ENCODE measurements at regions not wholly inside any gene's neighbourhood (a gene's known extent, or its start where the extent isn't known, plus 50 kb on each side); places are given as distances from the start of the nearest gene placed in this dataset.

DNA sequence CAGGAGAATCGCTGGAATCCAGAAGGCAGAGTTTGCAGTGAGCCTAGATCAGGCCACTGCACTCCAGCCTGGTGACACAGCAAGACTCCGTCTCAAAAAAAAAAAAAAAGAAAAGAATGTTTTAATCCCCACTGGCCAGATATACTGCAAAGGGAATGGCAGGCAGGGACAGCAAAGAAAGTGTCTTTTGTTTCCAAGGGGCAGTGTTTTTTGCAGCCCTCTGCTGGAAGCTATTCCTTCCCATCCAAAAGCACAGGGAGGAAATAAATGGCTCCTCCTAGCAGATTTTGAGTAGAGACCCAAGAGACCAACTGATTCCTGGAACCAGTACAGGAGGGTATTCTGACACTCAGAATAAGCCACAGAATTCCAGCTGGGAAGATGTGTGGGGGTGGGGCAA is 112.5 kb upstream of the STMND1 start:
- DNase-seq (ENCODE audit: insufficient read length) (no peak), FAIRE-seq (no peak)
- TF ChIP-seq TAF1 (IDR thresholded peaks at IDR 0.05; ENCODE audit: borderline replicate concordance, low read depth, low read length), result no peak
- TF ChIP-seq POLR2A (IDR thresholded peaks at IDR 0.05; ENCODE audit: low read depth, low read length), result no peak
- no peak for TF ChIP-seq POLR2AphosphoS5 (IDR thresholded peaks at IDR 0.05; ENCODE audit: low read depth, low read length)

DNA sequence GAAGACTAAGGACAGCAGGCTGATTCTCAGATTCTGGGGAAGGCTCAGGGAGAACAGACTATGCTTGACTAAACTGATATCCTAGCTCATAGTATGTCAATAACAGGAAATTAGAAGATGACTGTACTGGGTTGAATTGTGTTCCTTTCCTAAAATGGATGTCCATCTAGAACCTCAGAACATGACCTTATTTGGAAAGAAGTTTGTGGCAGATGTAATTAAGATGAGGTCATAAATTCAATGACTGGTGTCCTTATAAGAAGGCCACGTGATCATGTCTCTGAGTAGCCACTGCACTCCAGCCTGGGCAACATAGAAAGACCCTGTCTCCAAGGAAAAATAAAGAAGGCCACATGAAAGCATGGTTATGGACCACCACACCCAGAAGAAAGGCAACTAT is 113.9 kb upstream of the STMND1 start:
- DNase-seq (ENCODE audit: insufficient read length) (no peak), FAIRE-seq (no peak)

DNA sequence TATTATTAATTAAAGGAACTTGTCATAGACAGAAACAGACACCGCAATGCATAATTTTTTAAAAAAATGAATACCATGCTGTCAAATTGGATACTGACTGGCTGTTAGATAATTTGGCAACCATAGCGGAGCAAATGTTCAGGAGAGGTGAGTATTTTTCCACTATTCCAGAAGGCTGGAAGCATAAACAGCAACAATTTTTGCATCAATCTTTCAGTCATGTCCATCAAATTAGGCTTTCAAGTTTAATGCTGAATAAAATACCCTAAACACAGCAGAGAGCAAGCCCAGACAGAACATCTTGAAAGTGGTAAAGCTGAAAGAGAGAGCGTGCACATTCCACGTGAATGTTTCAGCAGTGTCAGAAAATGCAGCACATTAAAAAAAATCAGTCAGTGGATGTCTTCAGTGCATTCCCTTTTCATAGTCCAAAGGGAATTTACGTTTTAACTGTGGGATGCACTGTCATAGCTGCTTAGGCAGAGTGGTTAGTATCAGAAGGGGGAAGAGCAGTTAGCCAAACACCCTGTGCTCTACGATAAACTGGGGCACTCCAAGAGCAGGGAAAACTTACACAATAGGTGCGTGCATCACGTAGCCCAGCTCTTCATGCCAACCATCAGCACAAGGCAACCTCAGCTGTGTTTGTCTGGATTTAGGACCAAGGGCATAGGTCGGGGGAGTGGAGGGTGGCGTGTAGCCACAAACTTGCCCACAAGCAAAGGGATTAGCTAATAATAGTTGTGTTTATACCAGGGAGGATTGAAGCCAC is 116.2 kb upstream of the STMND1 start:
- DNase-seq (ENCODE audit: insufficient read length) (no peak), FAIRE-seq (no peak)
- TF ChIP-seq TAF1 (IDR thresholded peaks at IDR 0.05; ENCODE audit: borderline replicate concordance, low read depth, low read length) (no peak), POLR2A (IDR thresholded peaks at IDR 0.05; ENCODE audit: low read depth, low read length) (no peak), POLR2AphosphoS5 (IDR thresholded peaks at IDR 0.05; ENCODE audit: low read depth, low read length) (no peak)

More for the DNA sequence above, 113.9 kb upstream of the STMND1 start:
- TF ChIP-seq POLR2AphosphoS5 (IDR thresholded peaks at IDR 0.05; ENCODE audit: low read depth, low read length), result no peak
- TF ChIP-seq TAF1 (IDR thresholded peaks at IDR 0.05; ENCODE audit: borderline replicate concordance, low read depth, low read length), result no peak
- TF ChIP-seq POLR2A (IDR thresholded peaks at IDR 0.05; ENCODE audit: low read depth, low read length), result no peak

DNA sequence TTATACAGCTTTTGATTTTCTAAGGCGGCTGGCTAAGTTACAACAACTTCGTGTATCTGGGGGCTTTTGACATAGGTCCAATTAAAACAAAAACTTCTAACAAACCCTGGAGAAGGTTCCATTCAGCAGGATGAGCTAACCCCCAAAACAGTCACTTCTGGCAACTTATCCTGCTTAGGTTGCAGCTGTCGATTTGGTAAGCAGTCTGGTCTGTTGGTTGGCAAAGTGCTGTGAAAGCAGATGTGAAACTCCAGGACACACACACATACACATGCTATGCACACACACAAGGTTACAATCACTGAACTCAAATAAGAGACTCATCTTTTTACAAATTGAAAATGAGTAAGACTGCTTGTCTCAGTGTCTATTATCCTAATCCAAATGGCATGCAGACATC is 119.0 kb upstream of the STMND1 start:
- FAIRE-seq (no peak), DNase-seq (ENCODE audit: insufficient read length) (no peak)
- TF ChIP-seq TAF1 (IDR thresholded peaks at IDR 0.05; ENCODE audit: borderline replicate concordance, low read depth, low read length) (no peak), POLR2AphosphoS5 (IDR thresholded peaks at IDR 0.05; ENCODE audit: low read depth, low read length) (no peak), POLR2A (IDR thresholded peaks at IDR 0.05; ENCODE audit: low read depth, low read length) (no peak)

DNA sequence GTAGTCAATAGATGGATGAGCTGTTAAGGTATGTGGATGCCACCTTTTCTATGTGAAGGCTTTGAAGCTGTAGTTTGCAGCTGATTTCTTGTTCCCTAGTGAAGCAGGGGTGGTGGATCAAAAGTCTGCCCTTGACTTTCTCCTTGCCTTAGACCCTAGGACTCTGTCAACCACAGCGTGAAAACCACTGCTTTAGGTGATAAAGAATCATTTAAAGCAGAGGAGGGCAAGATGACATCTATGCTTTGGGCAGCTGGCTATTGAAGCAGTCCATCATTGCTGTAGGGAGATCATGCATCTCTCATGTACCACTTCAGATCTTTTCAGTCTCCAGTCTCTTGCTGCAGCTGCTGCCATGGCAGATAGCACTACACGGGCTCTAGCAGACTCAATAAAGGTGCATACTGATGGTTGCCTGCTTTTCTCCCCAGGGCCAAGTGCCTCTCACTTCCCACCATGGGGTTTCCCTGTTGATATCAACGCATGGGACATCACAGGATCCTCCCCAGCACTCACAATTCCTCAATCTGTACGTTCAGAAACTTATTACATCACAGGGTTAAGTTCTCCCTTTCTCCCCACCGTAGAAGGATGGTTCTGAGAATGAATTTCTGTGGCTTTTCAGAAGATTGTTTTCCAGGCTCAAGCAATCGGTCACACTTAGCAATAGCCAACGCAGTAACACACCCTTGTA is 122.0 kb upstream of the STMND1 start:
- TF ChIP-seq POLR2AphosphoS5 (IDR thresholded peaks at IDR 0.05; ENCODE audit: low read depth, low read length), result no peak
- no peak for DNase-seq (ENCODE audit: insufficient read length)
- FAIRE-seq, result no peak

DNA sequence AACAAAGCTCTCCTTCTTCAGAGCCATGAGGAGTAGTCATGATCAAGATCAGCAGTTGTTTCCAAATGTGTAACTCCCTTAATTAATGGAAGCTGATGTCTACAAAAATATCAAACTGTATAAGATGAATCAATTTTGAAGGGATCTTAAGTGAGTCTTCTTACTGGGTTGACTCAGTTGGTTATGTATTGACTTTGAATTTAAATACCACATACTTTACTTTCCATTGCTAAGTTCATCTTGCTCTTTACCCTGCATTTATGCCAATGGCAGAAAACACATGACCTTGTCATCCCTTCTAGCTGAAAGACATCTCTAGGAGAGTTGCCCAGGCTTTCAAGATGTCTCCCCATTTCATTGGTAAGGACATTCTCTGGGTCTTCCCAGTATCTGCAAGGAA is 123.2 kb upstream of the STMND1 start:
- FAIRE-seq (no peak), DNase-seq (ENCODE audit: insufficient read length) (no peak)
- TF ChIP-seq TAF1 (IDR thresholded peaks at IDR 0.05; ENCODE audit: borderline replicate concordance, low read depth, low read length), result no peak
- no peak for TF ChIP-seq POLR2AphosphoS5 (IDR thresholded peaks at IDR 0.05; ENCODE audit: low read depth, low read length)
- TF ChIP-seq POLR2A (IDR thresholded peaks at IDR 0.05; ENCODE audit: low read depth, low read length), result no peak

DNA sequence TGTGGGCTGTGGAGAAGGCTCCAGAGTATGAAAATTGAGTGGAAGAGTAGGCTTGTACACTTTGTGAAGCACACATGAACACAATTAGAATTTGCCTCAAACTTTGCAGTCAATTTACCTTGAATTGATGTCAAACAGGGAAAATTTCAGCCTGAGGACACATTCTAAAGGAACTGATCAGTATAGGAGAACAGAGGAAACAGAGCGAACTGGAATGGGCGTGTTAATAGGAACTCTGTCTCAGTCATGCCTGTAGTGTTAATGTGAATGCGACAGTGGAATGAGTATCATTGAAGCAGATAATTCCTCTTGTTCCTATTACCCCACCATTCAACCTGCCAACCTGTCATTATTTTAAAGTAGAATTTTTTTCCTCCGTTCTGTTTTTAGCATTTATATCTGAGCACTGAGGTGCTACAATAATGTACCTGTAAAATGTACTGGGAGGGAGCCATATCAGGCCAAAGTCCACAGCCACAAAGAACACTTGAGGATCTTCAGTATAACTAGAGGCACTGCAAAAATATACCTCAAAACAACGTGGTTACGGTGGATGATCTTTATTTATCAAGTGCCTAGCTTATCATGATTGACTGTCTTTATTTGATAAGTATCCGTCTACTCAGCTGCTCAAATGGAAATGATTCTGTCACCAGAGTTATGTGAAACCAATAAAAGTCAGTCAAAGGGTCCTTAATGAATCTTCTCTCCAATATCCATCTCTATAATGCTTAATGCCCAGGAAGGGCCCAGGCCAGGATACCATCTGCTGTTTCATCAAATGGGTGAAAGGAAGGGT is 125.3 kb upstream of the STMND1 start:
- DNase-seq (ENCODE audit: insufficient read length) (no peak), FAIRE-seq (no peak)
- TF ChIP-seq POLR2AphosphoS5 (IDR thresholded peaks at IDR 0.05; ENCODE audit: low read depth, low read length) (no peak), POLR2A (IDR thresholded peaks at IDR 0.05; ENCODE audit: low read depth, low read length) (no peak), TAF1 (IDR thresholded peaks at IDR 0.05; ENCODE audit: borderline replicate concordance, low read depth, low read length) (no peak)

DNA sequence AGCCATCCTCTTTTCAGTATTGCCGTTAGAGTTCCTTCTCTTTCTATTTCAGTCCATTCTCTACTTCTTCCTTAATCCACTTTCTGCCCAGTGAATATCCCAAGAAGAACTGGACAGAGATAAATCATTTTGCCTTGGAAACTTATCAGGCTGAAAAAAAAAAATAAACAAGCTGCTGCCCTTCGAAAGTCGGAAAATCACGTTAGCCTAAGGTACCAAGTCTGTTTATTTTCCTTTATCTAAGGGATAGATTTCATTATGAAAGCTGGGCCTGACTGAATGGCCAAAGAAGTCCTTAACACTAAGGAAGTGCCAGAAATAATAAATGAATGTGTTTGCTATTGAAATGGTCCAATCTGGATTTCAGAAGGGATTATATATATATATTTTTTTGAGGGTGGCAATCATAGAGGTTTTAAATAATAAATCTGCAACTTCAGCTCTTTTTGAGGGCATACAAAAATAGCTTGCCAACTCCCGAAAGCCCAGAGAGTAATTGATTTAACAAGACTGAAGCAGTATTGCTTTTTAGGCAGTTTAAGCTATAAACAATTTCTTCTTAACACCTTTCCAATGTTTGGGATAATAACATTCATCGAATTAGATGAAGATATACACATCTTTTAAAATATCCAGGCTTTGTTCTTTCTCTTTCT is 127.0 kb upstream of the STMND1 start:
- DNase-seq (ENCODE audit: insufficient read length) (no peak), FAIRE-seq (no peak)
- TF ChIP-seq POLR2A (IDR thresholded peaks at IDR 0.05; ENCODE audit: low read depth, low read length) (no peak), POLR2AphosphoS5 (IDR thresholded peaks at IDR 0.05; ENCODE audit: low read depth, low read length) (no peak), TAF1 (IDR thresholded peaks at IDR 0.05; ENCODE audit: borderline replicate concordance, low read depth, low read length) (no peak)

DNA sequence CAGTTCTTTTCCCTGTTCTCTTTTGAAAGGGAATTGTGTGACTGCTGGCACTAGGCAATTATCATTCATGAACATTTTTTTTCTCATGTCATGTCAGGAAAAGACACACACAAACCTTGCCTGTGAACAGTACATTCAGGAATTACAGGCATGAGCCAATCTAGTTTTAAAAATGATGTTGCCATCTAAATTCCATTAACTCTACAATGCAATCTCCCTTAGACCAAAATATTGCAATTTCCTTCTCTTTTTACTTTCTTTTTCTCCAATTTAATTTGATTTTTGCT is 127.5 kb upstream of the STMND1 start:
- FAIRE-seq (no peak), DNase-seq (ENCODE audit: insufficient read length) (no peak)
- TF ChIP-seq POLR2A (IDR thresholded peaks at IDR 0.05; ENCODE audit: low read depth, low read length) (no peak), TAF1 (IDR thresholded peaks at IDR 0.05; ENCODE audit: borderline replicate concordance, low read depth, low read length) (no peak), POLR2AphosphoS5 (IDR thresholded peaks at IDR 0.05; ENCODE audit: low read depth, low read length) (no peak)

DNA sequence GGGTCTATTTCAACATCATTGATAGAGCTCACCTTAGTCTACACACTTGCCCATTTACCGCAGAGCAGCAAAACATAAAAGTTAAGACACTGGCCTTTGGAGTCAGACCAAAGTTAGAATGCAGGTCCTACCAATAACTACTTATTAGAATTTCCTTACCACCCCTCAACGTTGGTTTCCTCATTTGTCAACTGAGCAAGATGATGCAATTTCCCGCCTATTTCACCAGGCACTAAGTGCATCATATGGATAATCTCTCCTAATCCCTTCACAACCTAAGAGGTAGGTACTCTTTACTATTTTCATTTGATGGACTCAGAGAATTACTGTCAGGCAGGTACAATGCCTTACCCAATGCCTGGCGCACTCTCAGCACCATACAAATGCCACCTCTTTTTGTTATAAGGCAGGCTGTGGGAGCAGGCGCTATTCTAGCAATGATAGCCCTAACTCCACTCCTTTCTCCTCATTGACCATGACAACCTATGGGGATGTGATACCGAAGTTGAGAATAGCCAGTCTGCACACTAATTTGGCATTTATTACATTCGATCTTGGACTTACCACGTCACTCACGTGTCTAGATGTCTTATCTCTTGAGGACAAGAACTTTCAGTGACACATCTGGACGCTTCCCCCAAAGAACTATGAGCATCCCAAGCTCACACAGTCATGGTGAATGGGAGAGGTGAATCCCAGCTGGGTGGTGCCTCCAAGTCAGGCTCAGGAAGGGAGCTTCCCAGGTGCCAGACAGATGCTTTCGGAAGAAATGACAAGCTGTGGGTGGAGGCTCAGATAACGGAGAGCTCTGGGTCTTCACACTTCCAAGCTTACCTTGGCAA is 128.1 kb upstream of the STMND1 start:
- FAIRE-seq (no peak), DNase-seq (ENCODE audit: insufficient read length) (no peak)
- TF ChIP-seq POLR2AphosphoS5 (IDR thresholded peaks at IDR 0.05; ENCODE audit: low read depth, low read length) (no peak), POLR2A (IDR thresholded peaks at IDR 0.05; ENCODE audit: low read depth, low read length) (no peak), TAF1 (IDR thresholded peaks at IDR 0.05; ENCODE audit: borderline replicate concordance, low read depth, low read length) (no peak)

DNA sequence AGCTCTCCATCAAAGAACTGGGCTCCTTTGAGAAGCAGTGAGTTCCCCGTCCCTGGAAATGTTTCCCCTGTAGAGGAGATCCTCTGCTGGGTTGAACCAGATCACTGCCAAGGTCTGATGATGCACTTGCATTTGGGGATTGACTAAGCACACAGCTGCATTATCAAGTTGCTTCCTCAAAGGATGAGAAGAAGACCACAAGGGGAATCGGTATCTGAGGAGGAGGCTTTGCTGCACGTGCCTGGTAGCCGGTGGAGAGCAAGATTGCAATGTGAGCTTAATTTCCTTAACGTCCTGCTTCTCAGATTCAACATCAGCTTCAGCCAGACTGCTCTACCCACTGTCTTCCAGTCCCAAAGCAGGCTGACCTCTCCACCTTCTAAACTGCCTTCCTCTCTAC is 128.8 kb upstream of the STMND1 start:
- FAIRE-seq (no peak), DNase-seq (ENCODE audit: insufficient read length) (no peak)
- TF ChIP-seq POLR2AphosphoS5 (IDR thresholded peaks at IDR 0.05; ENCODE audit: low read depth, low read length) (no peak), POLR2A (IDR thresholded peaks at IDR 0.05; ENCODE audit: low read depth, low read length) (no peak), TAF1 (IDR thresholded peaks at IDR 0.05; ENCODE audit: borderline replicate concordance, low read depth, low read length) (no peak)
